Neural progenitor cell (in vitro differentiated cells): ENCODE measurements at regions not wholly inside any gene's neighbourhood (a gene's known extent, or its start where the extent isn't known, plus 50 kb on each side); places are given as distances from the start of the nearest gene placed in this dataset.

Experiments
- DNase-seq: peaks from one replicate; pipeline ENCODE4 v3.0.0-alpha.2; 2016; ENCODE audit warnings: low spot score
- H2AFZ ChIP-seq: fragments of 200-600 bp; sonication (generic); replicated peaks from 2 replicates; pipeline ENCODE4 v1.6.1; 2016; ENCODE audit warnings: antibody characterized with exemption
- H3F3A ChIP-seq: fragments of 200-600 bp; sonication (generic); 2 replicates; pipeline ENCODE4 v1.6.1; 2016; ENCODE audit warnings: antibody characterized with exemption, low read depth
- H3K27ac ChIP-seq: fragments of 200-600 bp; sonication (generic); 2 replicates; pipeline ENCODE4 v1.5.1; 2016; ENCODE audit warnings: mild to moderate bottlenecking
- H3K27me3 ChIP-seq: fragments of 200-600 bp; sonication (generic); 2 replicates; pipeline ENCODE4 v1.6.1; 2016; ENCODE audit warnings: mild to moderate bottlenecking, moderate library complexity
- H3K36me3 ChIP-seq: fragments of 200-600 bp; sonication (generic); 2 replicates; pipeline ENCODE4 v1.5.1; 2016
- H3K4me1 ChIP-seq: fragments of 200-600 bp; sonication (generic); 2 replicates; pipeline ENCODE4 v1.6.1; 2016; ENCODE audit warnings: mixed run types
- H3K4me2 ChIP-seq: fragments of 200-600 bp; sonication (generic); 2 replicates; pipeline ENCODE4 v1.6.1; 2016
- H3K4me3 ChIP-seq: fragments of 200-600 bp; sonication (generic); 2 replicates; pipeline ENCODE4 v1.5.1; 2016
- H3K79me2 ChIP-seq: fragments of 200-600 bp; sonication (generic); 2 replicates; pipeline ENCODE4 v1.6.1; 2016; ENCODE audit warnings: low read depth
- H3K9ac ChIP-seq: fragments of 200-600 bp; sonication (generic); 2 replicates; pipeline ENCODE4 v1.6.1; 2016
- H3K9me3 ChIP-seq: fragments of 200-600 bp; sonication (generic); 2 replicates; pipeline ENCODE4 v1.5.1; 2016; ENCODE audit warnings: low read depth
- H4K20me1 ChIP-seq: fragments of 200-600 bp; sonication (generic); 2 replicates; pipeline ENCODE4 v1.6.1; 2016; ENCODE audit warnings: low read depth
- H3K27ac Mint-ChIP-seq: 3 replicates; pipeline ENCODE4 v1.8.0; 2021; ENCODE audit warnings: mixed read lengths
- H3K27me3 Mint-ChIP-seq: 2 replicates; pipeline ENCODE4 v1.8.0; 2022; ENCODE audit warnings: low read depth, mild to moderate bottlenecking, inconsistent platforms, moderate library complexity, mixed read lengths; ENCODE audit not compliant: insufficient read depth
- H3K36me3 Mint-ChIP-seq: 3 replicates; pipeline ENCODE4 v1.8.0; 2021; ENCODE audit warnings: mixed read lengths
- H3K4me1 Mint-ChIP-seq: 3 replicates; pipeline ENCODE4 v1.8.0; 2021; ENCODE audit warnings: mixed read lengths
- H3K4me3 Mint-ChIP-seq: 3 replicates; pipeline ENCODE4 v1.8.0; 2021; ENCODE audit warnings: mild to moderate bottlenecking, moderate library complexity, mixed read lengths
- H3K9me3 Mint-ChIP-seq: 3 replicates; pipeline ENCODE4 v1.8.0; 2020; ENCODE audit warnings: mixed read lengths
- EZH2 ChIP-seq: fragments of 200-600 bp; sonication (generic); IDR thresholded peaks from 2 replicates; pipeline ENCODE4 v1.6.1; 2017; ENCODE audit warnings: antibody characterized with exemption, mild to moderate bottlenecking, moderate library complexity
- EZH2phosphoT487 ChIP-seq: fragments of 200-600 bp; sonication (generic); IDR thresholded peaks from 2 replicates; pipeline ENCODE4 v1.6.1; 2017; ENCODE audit warnings: antibody characterized with exemption
- TF ChIP-seq, protein P1 (sequence below): fragments of 200-600 bp; sonication (generic); IDR thresholded peaks from 2 replicates; pipeline ENCODE4 v1.5.1; 2017; ENCODE audit warnings: antibody characterized with exemption, mild to moderate bottlenecking

DNA sequence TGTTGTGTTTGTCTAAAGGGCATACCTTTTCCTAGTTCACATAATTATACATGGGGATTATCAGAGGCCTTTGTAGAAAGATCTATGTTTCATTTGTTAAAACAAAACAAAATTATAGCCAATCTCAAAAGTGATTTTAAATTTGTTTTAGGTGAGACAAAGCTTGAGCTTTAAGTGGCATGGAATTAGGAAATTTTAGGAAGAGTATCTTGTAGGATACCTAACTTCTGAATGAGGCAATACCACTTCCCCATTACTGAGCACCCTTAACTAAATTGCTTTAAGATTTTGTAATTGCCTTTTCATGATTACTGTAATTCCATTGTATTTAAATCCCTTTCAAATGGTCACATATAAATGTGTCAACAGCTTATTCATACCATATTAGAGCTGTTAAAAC, 775.6 kb downstream of the NR2F1-AS1 start:
- Mint-ChIP-seq H3K9me3 (no peaks in the 10 kb centered on the region), H3K4me3 (no peak overlapping the region), H3K27ac (no peak overlapping the region), H3K27me3 (peaks cover 2% of the 10 kb centered on the region), H3K36me3 (no peaks in the 10 kb centered on the region), H3K4me1 (peaks cover 22% of the 10 kb centered on the region)
- Histone ChIP-seq H4K20me1 (no peaks in the 10 kb centered on the region), H3K9ac (no peak overlapping the region), H3K4me2 (no peak overlapping the region), H2AFZ (no peak overlapping the region), H3K79me2 (no peaks in the 10 kb centered on the region), H3F3A (no peaks in the 10 kb centered on the region), H3K36me3 (no peaks in the 10 kb centered on the region), H3K9me3 (no peaks in the 10 kb centered on the region), H3K27ac (no peak overlapping the region), H3K4me3 (no peak overlapping the region), H3K27me3 (no peaks in the 10 kb centered on the region), H3K4me1 (peaks cover 13% of the 10 kb centered on the region)
- TF ChIP-seq EZH2 = no peak
- TF ChIP-seq, protein P1, sequence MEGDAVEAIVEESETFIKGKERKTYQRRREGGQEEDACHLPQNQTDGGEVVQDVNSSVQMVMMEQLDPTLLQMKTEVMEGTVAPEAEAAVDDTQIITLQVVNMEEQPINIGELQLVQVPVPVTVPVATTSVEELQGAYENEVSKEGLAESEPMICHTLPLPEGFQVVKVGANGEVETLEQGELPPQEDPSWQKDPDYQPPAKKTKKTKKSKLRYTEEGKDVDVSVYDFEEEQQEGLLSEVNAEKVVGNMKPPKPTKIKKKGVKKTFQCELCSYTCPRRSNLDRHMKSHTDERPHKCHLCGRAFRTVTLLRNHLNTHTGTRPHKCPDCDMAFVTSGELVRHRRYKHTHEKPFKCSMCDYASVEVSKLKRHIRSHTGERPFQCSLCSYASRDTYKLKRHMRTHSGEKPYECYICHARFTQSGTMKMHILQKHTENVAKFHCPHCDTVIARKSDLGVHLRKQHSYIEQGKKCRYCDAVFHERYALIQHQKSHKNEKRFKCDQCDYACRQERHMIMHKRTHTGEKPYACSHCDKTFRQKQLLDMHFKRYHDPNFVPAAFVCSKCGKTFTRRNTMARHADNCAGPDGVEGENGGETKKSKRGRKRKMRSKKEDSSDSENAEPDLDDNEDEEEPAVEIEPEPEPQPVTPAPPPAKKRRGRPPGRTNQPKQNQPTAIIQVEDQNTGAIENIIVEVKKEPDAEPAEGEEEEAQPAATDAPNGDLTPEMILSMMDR = no peak
- no peak for TF ChIP-seq EZH2phosphoT487
- no peak for DNase-seq

DNA sequence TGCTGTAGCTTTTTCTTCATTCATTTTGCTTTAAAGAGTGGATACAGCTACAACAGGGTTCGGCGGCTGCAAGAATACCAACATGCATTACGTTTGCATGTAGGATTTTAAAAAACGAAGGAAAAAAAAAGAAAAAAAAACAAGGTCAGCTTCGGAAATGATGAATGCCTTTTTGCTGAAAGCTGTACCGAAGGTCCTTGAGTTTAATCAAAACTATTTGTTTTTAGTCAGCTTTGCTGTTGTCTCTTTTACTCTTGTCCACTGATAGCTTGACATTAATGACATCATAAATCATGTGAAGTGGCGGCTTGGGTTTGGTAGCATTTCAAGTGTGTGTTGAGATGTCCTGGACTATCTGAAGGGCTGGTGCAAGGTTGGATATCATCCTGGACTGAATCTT, 779.1 kb downstream of the NR2F1-AS1 start:
- H3K36me3 Mint-ChIP-seq = no peaks in the 10 kb centered on the region
- no peak overlapping the region for H3K27ac Mint-ChIP-seq
- no peaks in the 10 kb centered on the region for H3K36me3 ChIP-seq
- no peak overlapping the region for H3K27ac ChIP-seq
- no peaks in the 10 kb centered on the region for H3K27me3 ChIP-seq
- no peaks in the 10 kb centered on the region for H3K79me2 ChIP-seq
- peaks cover 2% of the 10 kb centered on the region for H3K9me3 Mint-ChIP-seq
- H3K4me1 ChIP-seq = peaks cover 13% of the 10 kb centered on the region
- peak overlapping the region; percentile 29 for H3K4me2 ChIP-seq
- no peak overlapping the region for H3K4me3 Mint-ChIP-seq
- H3K9me3 ChIP-seq = no peaks in the 10 kb centered on the region
- H3K4me3 ChIP-seq = no peak overlapping the region
- TF ChIP-seq, protein P1 = no peak
- TF ChIP-seq EZH2phosphoT487 (no peak), EZH2 (no peak)
- no peaks in the 10 kb centered on the region for H3F3A ChIP-seq
- peaks cover 4% of the 10 kb centered on the region for H3K27me3 Mint-ChIP-seq
- H2AFZ ChIP-seq = peak overlapping the region; percentile 74
- no peaks in the 10 kb centered on the region for H4K20me1 ChIP-seq
- no peak overlapping the region for H3K9ac ChIP-seq
- no peak for DNase-seq
- H3K4me1 Mint-ChIP-seq = peaks cover 8% of the 10 kb centered on the region

DNA sequence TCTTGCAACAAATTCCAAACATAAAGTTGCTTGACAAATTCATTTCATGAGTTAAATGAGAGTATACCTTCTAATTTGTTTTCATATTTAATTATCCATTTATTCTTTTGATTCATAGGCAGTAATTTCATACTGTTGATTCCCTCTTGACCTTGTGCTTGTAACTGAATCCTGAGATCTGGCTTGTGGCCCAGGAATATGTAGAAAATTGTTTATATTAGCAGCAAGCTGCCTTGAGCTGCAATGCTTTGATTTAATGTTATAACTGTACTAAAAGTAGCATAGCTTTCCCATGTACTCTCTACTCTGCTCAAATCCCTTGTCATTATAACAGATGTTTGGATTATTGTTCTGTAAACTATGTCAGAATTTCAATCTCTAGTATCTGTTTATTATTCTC, 780.7 kb downstream of the NR2F1-AS1 start:
- no peaks in the 10 kb centered on the region for H4K20me1 ChIP-seq
- H3K36me3 ChIP-seq = no peaks in the 10 kb centered on the region
- no peak overlapping the region for H3K9ac ChIP-seq
- H3K4me1 ChIP-seq = peaks cover 13% of the 10 kb centered on the region
- no peak overlapping the region for H2AFZ ChIP-seq
- no peak overlapping the region for H3K4me3 ChIP-seq
- H3F3A ChIP-seq = no peaks in the 10 kb centered on the region
- H3K79me2 ChIP-seq = no peaks in the 10 kb centered on the region
- Mint-ChIP-seq H3K36me3 (no peaks in the 10 kb centered on the region), H3K27ac (no peak overlapping the region), H3K9me3 (peaks cover 17% of the 10 kb centered on the region), H3K4me1 (peaks cover 2% of the 10 kb centered on the region), H3K4me3 (no peak overlapping the region), H3K27me3 (peaks cover 5% of the 10 kb centered on the region)
- H3K27me3 ChIP-seq = no peaks in the 10 kb centered on the region
- TF ChIP-seq EZH2phosphoT487 = no peak
- no peak for TF ChIP-seq EZH2
- TF ChIP-seq, protein P1 = no peak
- H3K4me2 ChIP-seq = no peak overlapping the region
- DNase-seq = no peak
- H3K27ac ChIP-seq = no peak overlapping the region
- no peaks in the 10 kb centered on the region for H3K9me3 ChIP-seq

DNA sequence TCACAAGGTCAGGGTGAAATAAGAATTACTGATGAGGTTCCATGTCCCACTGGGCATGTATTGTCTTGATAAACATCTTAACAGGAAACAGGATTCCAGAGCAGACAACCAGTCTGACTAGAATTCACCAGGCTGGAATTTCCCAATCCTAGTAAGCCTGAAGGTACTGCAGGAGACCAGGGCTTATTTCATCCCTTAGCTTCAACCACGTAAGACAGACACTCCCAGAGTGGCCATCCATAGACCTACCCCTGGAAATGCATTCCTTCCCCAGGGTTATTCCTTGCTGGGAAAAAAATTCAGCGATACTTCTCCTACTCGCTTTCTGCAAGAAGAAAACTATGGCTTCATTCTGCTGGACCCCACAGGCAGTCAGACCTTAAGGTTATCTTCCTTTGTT, 785.4 kb downstream of the NR2F1-AS1 start:
- Mint-ChIP-seq H3K4me3 (no peak overlapping the region), H3K36me3 (peaks cover 3% of the 10 kb centered on the region), H3K27me3 (peaks cover 4% of the 10 kb centered on the region), H3K4me1 (no peaks in the 10 kb centered on the region), H3K27ac (no peak overlapping the region), H3K9me3 (peaks cover 35% of the 10 kb centered on the region)
- Histone ChIP-seq H3F3A (no peaks in the 10 kb centered on the region), H4K20me1 (no peaks in the 10 kb centered on the region), H3K36me3 (peaks cover 4% of the 10 kb centered on the region), H3K79me2 (no peaks in the 10 kb centered on the region), H3K4me1 (no peaks in the 10 kb centered on the region), H3K9me3 (peaks cover 9% of the 10 kb centered on the region), H3K9ac (no peak overlapping the region), H3K27ac (no peak overlapping the region), H2AFZ (no peak overlapping the region), H3K4me3 (no peak overlapping the region), H3K4me2 (no peak overlapping the region), H3K27me3 (no peaks in the 10 kb centered on the region)
- TF ChIP-seq EZH2 = no peak
- TF ChIP-seq EZH2phosphoT487 = no peak
- TF ChIP-seq, protein P1 = no peak
- DNase-seq = no peak
